GM23248 (cell line): ENCODE measurements at regions not wholly inside any gene's neighbourhood (a gene's known extent, or its start where the extent isn't known, plus 50 kb on each side); places are given as distances from the start of the nearest gene placed in this dataset.

ENCODE experiments used
- EZH2 ChIP-seq: fragments of 200-600 bp; sonication (generic); IDR thresholded peaks from 2 replicates; pipeline ENCODE4 v1.6.1; 2018; ENCODE audit warnings: antibody characterized with exemption, mild to moderate bottlenecking; ENCODE audit not compliant: insufficient read depth, poor library complexity, severe bottlenecking
- EZH2phosphoT487 ChIP-seq: fragments of 200-600 bp; sonication (generic); IDR thresholded peaks from 2 replicates; pipeline ENCODE4 v1.6.1; 2018; ENCODE audit warnings: antibody characterized with exemption, moderate library complexity, mild to moderate bottlenecking, low read depth; ENCODE audit not compliant: insufficient read depth

DNA sequence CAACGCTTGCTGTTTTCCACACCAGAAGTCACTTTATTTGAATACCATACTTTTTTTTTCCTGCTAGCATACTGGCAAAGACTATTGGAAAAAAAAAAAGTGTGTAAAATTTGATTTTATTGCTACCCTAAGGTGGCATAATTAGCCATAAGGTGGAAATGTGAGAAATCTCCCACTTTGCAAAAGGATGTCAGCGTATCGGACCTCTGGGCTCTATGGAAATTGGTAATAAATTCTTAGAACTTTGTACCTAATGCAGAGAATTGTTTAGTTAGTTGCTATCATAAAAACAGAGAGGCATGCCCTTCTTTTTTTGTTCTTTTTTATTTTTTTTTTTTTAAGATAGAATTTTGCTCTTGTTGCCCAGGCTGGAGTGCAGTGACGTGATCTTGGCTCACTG, 63.7 kb upstream of the GMDS start:
- TF ChIP-seq EZH2 (no peak), EZH2phosphoT487 (no peak)
